HCT116 (cell line): ENCODE measurements at regions not wholly inside any gene's neighbourhood (a gene's known extent, or its start where the extent isn't known, plus 50 kb on each side); places are given as distances from the start of the nearest gene placed in this dataset.

Experiments
- ATAC-seq: fragments of 200-7000 bp; cut with Tn5 transposase; 2 replicates; pipeline ENCODE4 v1.9.1; 2020; ENCODE audit warnings: mild to moderate bottlenecking, moderate library complexity
- BruUV-seq: library from RNA; stranded (reverse); fragments of 400-500 nt; replicated peaks from 2 replicates; lab custom pipeline; 2021; lab: Mats Ljungman, UMichigan
- CTCF ChIA-PET: fragments of 300-600 bp; sonication (Branson Sonifier 250); formaldehyde crosslinking; loops from one replicate; lab custom pipeline; 2021; ENCODE audit warnings: antibody characterized with exemption; lab: Charles Lee
- POLR2A ChIA-PET: fragments of 300-600, 350-600 bp; sonication (Branson Sonifier 250); formaldehyde crosslinking; loops from one replicate; lab custom pipeline; 2021; ENCODE audit warnings: antibody characterized with exemption; lab: Charles Lee
- RAD21 ChIA-PET, 2 experiments: fragments of 300-600 bp; sonication (Branson Sonifier 250); formaldehyde crosslinking; loops; one replicate each; lab custom pipeline; 2023; ENCODE audit warnings: low total read pairs in 2 of 2; ENCODE audit not compliant: uncharacterized antibody in 2 of 2, unreplicated experiment in 2 of 2, low non-redundant PET in 1 of 2; lab: Charles Lee
- DNase-seq: peaks from one replicate; pipeline ENCODE4 v3.0.0-alpha.2; 2010; ENCODE audit warnings: low read depth, low spot score
- H2AFZ ChIP-seq: fragments of 200-600 bp; shearing (Covaris generic), sonication (generic); 2 replicates; pipeline ENCODE4 v1.6.1; 2017; ENCODE audit warnings: low read depth, mixed run types, mixed read lengths, antibody characterized with exemption, low read length; ENCODE audit not compliant: poor library complexity, severe bottlenecking
- H3K27ac ChIP-seq: 2 replicates; pipeline ENCODE4 v1.5.1; 2012; ENCODE audit warnings: low read depth, low read length
- H3K27me3 ChIP-seq: fragments of 200-600 bp; sonication (generic); 2 replicates; pipeline ENCODE4 v1.6.1; 2016; ENCODE audit warnings: mixed run types, low read length, mixed read lengths; ENCODE audit not compliant: insufficient read depth
- H3K36me3 ChIP-seq, 2 experiments: fragments of 200-500 bp in 1 of 2; fragments of 200-600 bp in 1 of 2; sonication (Bioruptor generic) in 1 of 2; sonication (generic) in 1 of 2; 2 replicates each; pipeline versions ENCODE4 v1.5.1 to v1.6.1; 2014 to 2016; ENCODE audit warnings: low read length in 2 of 2, inconsistent platforms in 1 of 2, mixed read lengths in 1 of 2, mixed run types in 1 of 2; ENCODE audit not compliant: insufficient read depth in 2 of 2, control insufficient read depth in 1 of 2
- H3K4me1 ChIP-seq, 2 experiments: fragments of 200-600 bp in 1 of 2; sonication (generic) in 1 of 2; 2 replicates each; pipeline versions ENCODE4 v1.5.1 to v1.6.1; 2012 to 2017; ENCODE audit warnings: low read length in 2 of 2, inconsistent platforms in 1 of 2, mild to moderate bottlenecking in 1 of 2, mixed read lengths in 1 of 2, mixed run types in 1 of 2, moderate library complexity in 1 of 2; ENCODE audit not compliant: insufficient read depth in 2 of 2, control insufficient read depth in 1 of 2
- H3K4me2 ChIP-seq: fragments of 200-600 bp; sonication (generic); 2 replicates; pipeline ENCODE4 v1.6.1; 2017; ENCODE audit warnings: mixed run types, low read length, mixed read lengths
- H3K4me3 ChIP-seq, 2 experiments: fragments of 200-600 bp in 1 of 2; sonication (generic) in 1 of 2; replicated peaks in 1 of 2; 2 replicates each; pipeline ENCODE4 v1.5.1; 2011 to 2016; ENCODE audit warnings: low read length in 2 of 2, control low read depth in 1 of 2, low read depth in 1 of 2, mild to moderate bottlenecking in 1 of 2, mixed read lengths in 1 of 2, mixed run types in 1 of 2
- H3K79me2 ChIP-seq: fragments of 200-600 bp; sonication (generic); 2 replicates; pipeline ENCODE4 v1.6.1; 2017; ENCODE audit warnings: mild to moderate bottlenecking, mixed run types, low read length, moderate library complexity, mixed read lengths; ENCODE audit not compliant: insufficient read depth
- H3K9ac ChIP-seq: fragments of 200-600 bp; sonication (generic); 2 replicates; pipeline ENCODE4 v1.6.1; 2016; ENCODE audit warnings: low read length, mixed read lengths
- H3K9me2 ChIP-seq: fragments of 200-600 bp; sonication (generic), shearing (Covaris generic); 2 replicates; pipeline ENCODE4 v1.6.1; 2017; ENCODE audit warnings: mixed run types, mild to moderate bottlenecking, moderate library complexity; ENCODE audit not compliant: insufficient read depth
- H3K9me3 ChIP-seq, 2 experiments: fragments of 200-500 bp in 1 of 2; fragments of 200-600 bp in 1 of 2; sonication (Bioruptor generic) in 1 of 2; sonication (generic) in 1 of 2; 2 replicates each; pipeline ENCODE4 v1.6.1; 2014 to 2017; ENCODE audit warnings: low read length in 2 of 2, mixed read lengths in 2 of 2, inconsistent platforms in 1 of 2, low read depth in 1 of 2, mild to moderate bottlenecking in 1 of 2, mixed run types in 1 of 2, moderate library complexity in 1 of 2; ENCODE audit not compliant: control insufficient read depth in 1 of 2, insufficient read depth in 1 of 2
- H4K20me1 ChIP-seq: fragments of 200-600 bp; sonication (generic), shearing (Covaris generic); 2 replicates; pipeline ENCODE4 v1.6.1; 2017; ENCODE audit warnings: mixed run types, mild to moderate bottlenecking, moderate library complexity; ENCODE audit not compliant: insufficient read depth
- CBX3 ChIP-seq: IDR thresholded peaks from 2 replicates; pipeline ENCODE4 v1.6.1; 2012; ENCODE audit warnings: low read depth
- EZH2phosphoT487 ChIP-seq: fragments of 200-600 bp; IDR thresholded peaks from 2 replicates; pipeline ENCODE4 v1.6.1; 2018; ENCODE audit warnings: antibody characterized with exemption, borderline replicate concordance
- POLR2A ChIP-seq: IDR thresholded peaks from 2 replicates; pipeline ENCODE4 v1.7.0; 2011; ENCODE audit warnings: borderline replicate concordance; ENCODE audit not compliant: insufficient read depth, insufficient read length; ENCODE audit errors: extremely low read depth
- SP1 ChIP-seq: IDR thresholded peaks from 2 replicates; pipeline ENCODE4 v1.6.1; 2012; ENCODE audit warnings: low read depth
- TCF7L2 ChIP-seq: IDR thresholded peaks from 2 replicates; pipeline ENCODE4 v1.7.0; 2011; ENCODE audit warnings: borderline replicate concordance, inconsistent platforms; ENCODE audit not compliant: insufficient read depth, insufficient read length; ENCODE audit errors: extremely low read depth
- intact Hi-C: fragments of 100-400 bp; cut with micrococcal nuclease; formaldehyde crosslinking; loops from 2 replicates; pipeline ENCODE4 v1.10.0; 2022

- H3K4me2 ChIP-seq: no peak overlapping the region
- ATAC-seq: no peak
- intact Hi-C loops: no loop called here
- DNase-seq: no peak
- H3K9me2 ChIP-seq: no peaks in the 10 kb centered on the region
- ChIA-PET RAD21 (no interaction called here), CTCF (no interaction called here), POLR2A (no interaction called here)
- H3K27me3 ChIP-seq: no peaks in the 10 kb centered on the region
- H4K20me1 ChIP-seq: no peaks in the 10 kb centered on the region
- H3K36me3 ChIP-seq: no peaks in the 10 kb centered on the region
- no peak overlapping the region for H3K9ac ChIP-seq
- H2AFZ ChIP-seq: no peak overlapping the region
- TF ChIP-seq EZH2phosphoT487: no peak
- no peak for TF ChIP-seq CBX3
- H3K4me1 ChIP-seq: no peaks in the 10 kb centered on the region
- H3K79me2 ChIP-seq: no peaks in the 10 kb centered on the region
- no peak overlapping the region for H3K4me3 ChIP-seq
- H3K27ac ChIP-seq: no peak overlapping the region
- no TSS peak for BruUV-seq
- H3K9me3 ChIP-seq: no peaks in the 10 kb centered on the region
These were observed 341.3 kb downstream of the RWDD3 start for GRCh38 chr1:95575291-95575690.

- Histone ChIP-seq H4K20me1 (no peaks in the 10 kb centered on the region), H3K9me3 (no peaks in the 10 kb centered on the region), H3K9ac (no peak overlapping the region), H3K36me3 (no peaks in the 10 kb centered on the region), H3K4me1 (no peaks in the 10 kb centered on the region), H3K27me3 (no peaks in the 10 kb centered on the region), H2AFZ (no peak overlapping the region), H3K4me3 (no peak overlapping the region), H3K9me2 (no peaks in the 10 kb centered on the region), H3K27ac (no peak overlapping the region), H3K79me2 (no peaks in the 10 kb centered on the region), H3K4me2 (no peak overlapping the region)
- TF ChIP-seq SP1: no peak
- TF ChIP-seq CBX3: no peak
- TF ChIP-seq TCF7L2: no peak
- TF ChIP-seq POLR2A: no peak
- no peak for DNase-seq
- no TSS peak for BruUV-seq
- ChIA-PET POLR2A (no interaction called here), CTCF (no interaction called here), RAD21 (no interaction called here)
- intact Hi-C loops: no loop called here
- no peak for ATAC-seq
These were observed 344.5 kb downstream of the RWDD3 start for GRCh38 chr1:95578462-95578861.
